H1 (cell line): ENCODE measurements at regions not wholly inside any gene's neighbourhood (a gene's known extent, or its start where the extent isn't known, plus 50 kb on each side); places are given as distances from the start of the nearest gene placed in this dataset.

Source experiments
- CTCF ChIA-PET: fragments of 300-600 bp; sonication (Branson Sonifier 250); formaldehyde crosslinking; loops from one replicate; lab custom pipeline; 2021; ENCODE audit not compliant: partially characterized antibody; lab: Charles Lee
- POLR2A ChIA-PET: fragments of 300-600 bp; sonication (Branson Sonifier 250); formaldehyde crosslinking; loops from one replicate; lab custom pipeline; 2021; ENCODE audit warnings: inconsistent platforms; ENCODE audit not compliant: partially characterized antibody; lab: Charles Lee
- DNase-seq, 2 experiments: peaks; one replicate each; pipeline versions ENCODE4 v3.0.0 to v3.0.0-alpha.2; 2010 to 2022; ENCODE audit warnings: low spot score in 2 of 2, low read depth in 1 of 2, mixed read lengths in 1 of 2
- FAIRE-seq: peaks from 2 replicates; lab custom pipeline; 2011; peaks lifted over from hg19 to GRCh38; lab: Jason Lieb, UNC
- H2AFZ ChIP-seq: 2 replicates; pipeline ENCODE4 v1.8.1; 2012; ENCODE audit warnings: low read length, inconsistent platforms
- H2AK5ac ChIP-seq: 2 replicates; pipeline ENCODE4 v1.6.1; 2013; ENCODE audit warnings: low read depth, low read length
- H2BK120ac ChIP-seq: replicated peaks from 2 replicates; pipeline ENCODE3; 2013; ENCODE audit warnings: low read depth, low read length, inconsistent platforms
- H2BK12ac ChIP-seq: 2 replicates; pipeline ENCODE4 v1.6.1; 2013; ENCODE audit warnings: low read depth, low read length
- H2BK15ac ChIP-seq: 2 replicates; pipeline ENCODE4 v1.6.1; 2013; ENCODE audit warnings: low read length
- H2BK20ac ChIP-seq: 2 replicates; pipeline ENCODE4 v1.6.1; 2013; ENCODE audit warnings: low read length
- H2BK5ac ChIP-seq: 2 replicates; pipeline ENCODE4 v1.6.1; 2013; ENCODE audit warnings: low read depth, low read length
- H3K14ac ChIP-seq: 2 replicates; pipeline ENCODE4 v1.6.1; 2013; ENCODE audit warnings: inconsistent platforms; ENCODE audit not compliant: insufficient read length
- H3K18ac ChIP-seq: 2 replicates; pipeline ENCODE4 v1.6.1; 2013; ENCODE audit warnings: low read length; ENCODE audit errors: extremely low read depth
- H3K23ac ChIP-seq: 2 replicates; pipeline ENCODE4 v1.6.1; 2013; ENCODE audit warnings: inconsistent platforms; ENCODE audit not compliant: insufficient read length
- H3K23me2 ChIP-seq: 2 replicates; pipeline ENCODE4 v1.6.1; 2013; ENCODE audit warnings: low read depth, low read length
- H3K27ac ChIP-seq: 2 replicates; pipeline ENCODE4 v1.6.1; 2011; ENCODE audit warnings: low read depth, low read length, inconsistent platforms
- H3K27me3 ChIP-seq, 4 experiments: replicated peaks in 1 of 4; 1 replicate in 1 of 4; 2 replicates in 3 of 4; pipeline versions ENCODE4 v1.6.1 to v1.8.1; 2011 to 2013; ENCODE audit warnings: low read length in 3 of 4, mild to moderate bottlenecking in 3 of 4, inconsistent platforms in 2 of 4, mixed read lengths in 2 of 4, moderate library complexity in 1 of 4; ENCODE audit not compliant: control insufficient read depth in 3 of 4, insufficient read depth in 3 of 4; ENCODE audit errors: extremely low read depth in 1 of 4
- H3K36me3 ChIP-seq, 4 experiments: 2 replicates each; pipeline versions ENCODE4 v1.6.1 to v1.8.1; 2011 to 2013; ENCODE audit warnings: mild to moderate bottlenecking in 4 of 4, low read length in 3 of 4, moderate library complexity in 2 of 4, control low read depth in 1 of 4, inconsistent platforms in 1 of 4; ENCODE audit not compliant: insufficient read depth in 4 of 4, control insufficient read depth in 2 of 4
- H3K4ac ChIP-seq: replicated peaks from 2 replicates; pipeline ENCODE3; 2013; ENCODE audit warnings: low read length, low read depth, mixed read lengths, inconsistent platforms; ENCODE audit not compliant: insufficient read length
- H3K4me1 ChIP-seq, 4 experiments: replicated peaks in 1 of 4; 1 replicate in 1 of 4; 2 replicates in 3 of 4; pipeline versions ENCODE4 v1.6.1 to v1.8.1; 2011 to 2013; ENCODE audit warnings: low read length in 3 of 4, inconsistent platforms in 2 of 4, mixed read lengths in 1 of 4; ENCODE audit not compliant: insufficient read depth in 4 of 4, control insufficient read depth in 3 of 4
- H3K4me2 ChIP-seq, 2 experiments: 2 replicates each; pipeline versions ENCODE4 v1.6.1 to v1.8.1; 2011 to 2013; ENCODE audit warnings: low read depth in 2 of 2, low read length in 2 of 2, control low read depth in 1 of 2, inconsistent platforms in 1 of 2, mild to moderate bottlenecking in 1 of 2; ENCODE audit not compliant: insufficient read depth in 1 of 2
- H3K4me3 ChIP-seq, 4 experiments: fragments of 200-600, 300-600 bp in 1 of 4; sonication (generic), shearing (Covaris generic), sonication (Bioruptor Twin) in 1 of 4; 2 replicates each; pipeline versions ENCODE4 v1.5.1 to v1.8.1; 2011 to 2016; ENCODE audit warnings: low read length in 4 of 4, low read depth in 3 of 4, control low read depth in 2 of 4, inconsistent platforms in 2 of 4, mild to moderate bottlenecking in 2 of 4, mixed read lengths in 1 of 4, moderate library complexity in 1 of 4; ENCODE audit not compliant: insufficient read depth in 2 of 4; ENCODE audit errors: extremely low read depth in 1 of 4
- H3K56ac ChIP-seq: replicated peaks from 2 replicates; pipeline ENCODE3; 2013; ENCODE audit warnings: low read depth, mild to moderate bottlenecking, mixed read lengths, low read length, inconsistent platforms; ENCODE audit not compliant: insufficient read length
- H3K79me1 ChIP-seq: 2 replicates; pipeline ENCODE4 v1.6.1; 2013; ENCODE audit warnings: low read depth, low read length, control low read depth
- H3K79me2 ChIP-seq, 2 experiments: 2 replicates each; pipeline versions ENCODE4 v1.6.1 to v1.8.1; 2012 to 2013; ENCODE audit warnings: low read length in 2 of 2, mild to moderate bottlenecking in 2 of 2, inconsistent platforms in 1 of 2; ENCODE audit not compliant: insufficient read depth in 2 of 2, control insufficient read depth in 1 of 2
- H3K9ac ChIP-seq, 4 experiments: replicated peaks in 1 of 4; 1 replicate in 1 of 4; 2 replicates in 3 of 4; pipeline versions ENCODE4 v1.6.1 to v1.8.1; 2011 to 2013; ENCODE audit warnings: low read depth in 3 of 4, low read length in 3 of 4, control low read depth in 2 of 4, mild to moderate bottlenecking in 2 of 4, moderate library complexity in 2 of 4, inconsistent platforms in 1 of 4; ENCODE audit errors: extremely low read depth in 1 of 4
- H3K9me3 ChIP-seq, 2 experiments: 2 replicates each; pipeline versions ENCODE4 v1.6.1 to v1.8.1; 2012 to 2013; ENCODE audit warnings: mild to moderate bottlenecking in 2 of 2, moderate library complexity in 2 of 2, control low read depth in 1 of 2, inconsistent platforms in 1 of 2, low read depth in 1 of 2, low read length in 1 of 2, mixed read lengths in 1 of 2; ENCODE audit not compliant: insufficient read depth in 2 of 2
- H4K20me1 ChIP-seq, 2 experiments: replicated peaks in 1 of 2; 2 replicates each; pipeline versions ENCODE3 to v1.8.1; 2011 to 2013; ENCODE audit warnings: inconsistent platforms in 2 of 2, low read length in 2 of 2, mild to moderate bottlenecking in 1 of 2; ENCODE audit not compliant: insufficient read depth in 2 of 2, control insufficient read depth in 1 of 2
- H4K5ac ChIP-seq: 2 replicates; pipeline ENCODE4 v1.6.1; 2013; ENCODE audit warnings: low read length, low read depth, mixed read lengths, inconsistent platforms; ENCODE audit not compliant: insufficient read length
- H4K8ac ChIP-seq: 2 replicates; pipeline ENCODE4 v1.8.0; 2013; ENCODE audit warnings: mild to moderate bottlenecking, moderate library complexity, low read length, inconsistent platforms; ENCODE audit not compliant: insufficient read depth; ENCODE audit errors: extremely low read depth
- H4K91ac ChIP-seq: replicated peaks from 2 replicates; pipeline ENCODE3; 2013; ENCODE audit warnings: low read length, mixed read lengths, inconsistent platforms; ENCODE audit not compliant: insufficient read length
- CHD1 ChIP-seq: IDR thresholded peaks from 2 replicates; pipeline ENCODE4 v1.6.1; 2012; ENCODE audit warnings: low read depth, low read length, improper control_type of control experiment
- KDM4A ChIP-seq: IDR thresholded peaks from one replicate; pipeline ENCODE4 v1.7.1; 2012; ENCODE audit warnings: low read depth, mild to moderate bottlenecking, moderate library complexity, low read length, inconsistent platforms; ENCODE audit not compliant: severe bottlenecking
- KDM5A ChIP-seq: fragments of 200-600 bp; IDR thresholded peaks from 2 replicates; pipeline ENCODE4 v1.7.1; 2012; ENCODE audit warnings: mild to moderate bottlenecking, low read length, inconsistent platforms, mixed read lengths
- NRF1 ChIP-seq: IDR thresholded peaks from 2 replicates; pipeline ENCODE4 v1.6.1; 2011; ENCODE audit warnings: mild to moderate bottlenecking, low read depth, low read length, improper control_type of control experiment
- RFX5 ChIP-seq: IDR thresholded peaks from 2 replicates; pipeline ENCODE4 v1.6.1; 2011; ENCODE audit warnings: low read depth, low read length, improper control_type of control experiment, borderline replicate concordance
- SIX5 ChIP-seq: IDR thresholded peaks from 2 replicates; pipeline ENCODE4 v1.6.1; 2011; ENCODE audit warnings: mild to moderate bottlenecking, low read depth, low read length
- WGBS, 2 experiments: shearing (Covaris generic) in 1 of 2; methylation state at CpG; one replicate each; pipeline versions ENCODE4 v1.1.6 to v1.1.7; 2013 to 2015; ENCODE audit warnings: low lambda C conversion rate in 2 of 2, mixed read lengths in 2 of 2, inconsistent platforms in 1 of 2, low coverage in 1 of 2, missing lambda C conversion rate in 1 of 2; ENCODE audit not compliant: insufficient replicate concordance in 2 of 2, insufficient coverage in 1 of 2, insufficient read length in 1 of 2; ENCODE audit errors: extremely low coverage in 1 of 2, missing lambda C conversion rate in 1 of 2; 5-methylcytosine and 5-hydroxymethylcytosine counted together
- TF ChIP-seq, protein P1 (sequence below): IDR thresholded peaks from 2 replicates; pipeline ENCODE4 v1.6.1; 2011; ENCODE audit warnings: low read length, improper control_type of control experiment
- TF ChIP-seq, protein P2 (sequence below): IDR thresholded peaks from 2 replicates; pipeline ENCODE4 v1.6.1; 2011; ENCODE audit warnings: low read depth, mild to moderate bottlenecking, low read length; ENCODE audit not compliant: insufficient read depth
- TF ChIP-seq, protein P3 (sequence below): IDR thresholded peaks from 2 replicates; pipeline ENCODE4 v1.6.1; 2012; ENCODE audit warnings: inconsistent platforms

DNA sequence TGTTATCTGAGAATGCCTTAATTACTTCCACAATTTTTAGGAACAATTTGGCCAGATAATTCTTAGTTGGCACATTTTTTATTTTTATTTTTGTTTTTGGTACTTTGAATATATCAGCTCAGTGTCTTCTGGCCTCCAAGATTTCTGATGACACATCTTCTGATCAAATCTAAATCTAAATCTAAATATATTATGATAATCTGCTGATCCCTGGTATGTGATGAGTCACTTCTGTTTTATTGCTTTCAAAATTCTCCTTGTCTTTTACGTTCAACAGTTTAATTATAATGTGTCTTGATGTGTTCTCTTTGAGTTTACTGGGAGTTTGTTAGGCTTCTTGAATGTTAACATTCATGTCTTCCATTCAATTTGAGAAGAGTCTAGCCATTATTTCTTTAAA is 436.8 kb downstream of the CDH9 start:
- Histone ChIP-seq H3K56ac (no peak overlapping the region), H3K4me2 (no peak overlapping the region), H3K36me3 (no peaks in the 10 kb centered on the region), H2BK5ac (no peak overlapping the region), H4K5ac (no peak overlapping the region), H2BK20ac (no peak overlapping the region), H3K23ac (no peak overlapping the region), H2AK5ac (no peak overlapping the region), H2BK15ac (no peak overlapping the region), H4K20me1 (no peaks in the 10 kb centered on the region), H2BK120ac (no peak overlapping the region), H4K91ac (no peak overlapping the region), H3K9me3 (no peaks in the 10 kb centered on the region), H3K14ac (no peak overlapping the region), H3K27me3 (no peaks in the 10 kb centered on the region), H2BK12ac (no peak overlapping the region), H2AFZ (0 out of 2 replicates have a peak overlapping the region, but pooled peaks have one; percentile 61), H3K79me1 (no peaks in the 10 kb centered on the region), H3K79me2 (no peaks in the 10 kb centered on the region), H3K9ac (no peak overlapping the region), H3K23me2 (no peaks in the 10 kb centered on the region), H3K18ac (no peak overlapping the region), H3K27ac (no peak overlapping the region), H3K4me1 (no peaks in the 10 kb centered on the region)
- DNase-seq = no peak
- POLR2A ChIA-PET = no interaction called here
- WGBS, 2 experiments = 92% methylated on average over 1 of the region's 1 CpG; no CpG with 5 or more reads in 1 of the 2 experiments
- FAIRE-seq = no peak
- TF ChIP-seq, protein P1, sequence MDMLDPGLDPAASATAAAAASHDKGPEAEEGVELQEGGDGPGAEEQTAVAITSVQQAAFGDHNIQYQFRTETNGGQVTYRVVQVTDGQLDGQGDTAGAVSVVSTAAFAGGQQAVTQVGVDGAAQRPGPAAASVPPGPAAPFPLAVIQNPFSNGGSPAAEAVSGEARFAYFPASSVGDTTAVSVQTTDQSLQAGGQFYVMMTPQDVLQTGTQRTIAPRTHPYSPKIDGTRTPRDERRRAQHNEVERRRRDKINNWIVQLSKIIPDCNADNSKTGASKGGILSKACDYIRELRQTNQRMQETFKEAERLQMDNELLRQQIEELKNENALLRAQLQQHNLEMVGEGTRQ = no peak
- no peak for TF ChIP-seq SIX5
- TF ChIP-seq RFX5 = no peak
- TF ChIP-seq, protein P2, sequence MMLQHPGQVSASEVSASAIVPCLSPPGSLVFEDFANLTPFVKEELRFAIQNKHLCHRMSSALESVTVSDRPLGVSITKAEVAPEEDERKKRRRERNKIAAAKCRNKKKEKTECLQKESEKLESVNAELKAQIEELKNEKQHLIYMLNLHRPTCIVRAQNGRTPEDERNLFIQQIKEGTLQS = no peak
- no peak for TF ChIP-seq CHD1
- TF ChIP-seq, protein P3, sequence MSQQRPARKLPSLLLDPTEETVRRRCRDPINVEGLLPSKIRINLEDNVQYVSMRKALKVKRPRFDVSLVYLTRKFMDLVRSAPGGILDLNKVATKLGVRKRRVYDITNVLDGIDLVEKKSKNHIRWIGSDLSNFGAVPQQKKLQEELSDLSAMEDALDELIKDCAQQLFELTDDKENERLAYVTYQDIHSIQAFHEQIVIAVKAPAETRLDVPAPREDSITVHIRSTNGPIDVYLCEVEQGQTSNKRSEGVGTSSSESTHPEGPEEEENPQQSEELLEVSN = no peak
- TF ChIP-seq NRF1 = no peak
- TF ChIP-seq KDM4A = no peak
- no peak for TF ChIP-seq KDM5A
- TF ChIP-seq, all 59 proteins: peak for 0
- Histone ChIP-seq H3K4ac (no peak overlapping the region), H3K4me3 (no peak overlapping the region), H4K8ac (no peak overlapping the region)
- CTCF ChIA-PET = interaction anchor here (0.7 kb wide), 1 partner anchor 33 kb away, joined by 3 read pairs; no protein-coding TSS in a partner anchor
